ENCODE measurements at regions not wholly inside any gene's neighbourhood (a gene's known extent, or its start where the extent isn't known, plus 50 kb on each side); places are given as distances from the start of the nearest gene placed in this dataset.

- Histone ChIP-seq H3K36me3 (ENCODE audit: control insufficient read depth, insufficient read depth, low read length) (no peaks in the 10 kb centered on the region), H2BK5ac (ENCODE audit: low read length) (no peak overlapping the region), H3K18ac (ENCODE audit: low read length) (no peak overlapping the region), H3K23ac (ENCODE audit: low read length) (no peak overlapping the region), H4K5ac (ENCODE audit: low read length) (no peak overlapping the region), H3K4me3 (ENCODE audit: low read length) (no peak overlapping the region), H2AK5ac (ENCODE audit: low read length) (no peak overlapping the region), H3K27me3 (ENCODE audit: insufficient read depth, low read length, poor library complexity) (no peaks in the 10 kb centered on the region), H3K79me2 (ENCODE audit: control insufficient read depth, insufficient read depth, low read length) (no peaks in the 10 kb centered on the region), H3K56ac (ENCODE audit: low read length) (no peak overlapping the region), H2BK15ac (replicated peaks; ENCODE audit: low read depth) (no peak overlapping the region), H3K79me1 (ENCODE audit: low read length) (no peaks in the 10 kb centered on the region), H3K4ac (ENCODE audit: low read depth, low read length) (no peak overlapping the region), H3K9ac (ENCODE audit: low read length) (no peak overlapping the region), H3K27ac (ENCODE audit: low read depth, low read length) (no peak overlapping the region), H3K4me1 (ENCODE audit: control insufficient read depth, low read depth, low read length) (no peaks in the 10 kb centered on the region), H3K4me2 (ENCODE audit: low read length) (no peak overlapping the region), H4K8ac (ENCODE audit: low read depth, low read length) (no peak overlapping the region), H2BK120ac (ENCODE audit: low read depth, low read length) (no peak overlapping the region)
- no peak for DNase-seq
- no CpG with 5 or more reads among the region's 12 CpGs for WGBS (ENCODE audit: extremely low coverage, insufficient coverage, low lambda C conversion rate)
These were observed 152.9 kb downstream of the SPP2 start for GRCh38 chr2:234203135-234203984.

- Histone ChIP-seq H3K27me3 (ENCODE audit: insufficient read depth, low read length, poor library complexity) (no peaks in the 10 kb centered on the region), H3K4me2 (ENCODE audit: low read length) (no peak overlapping the region), H3K4me1 (ENCODE audit: control insufficient read depth, low read depth, low read length) (no peaks in the 10 kb centered on the region), H2BK5ac (ENCODE audit: low read length) (no peak overlapping the region), H2BK15ac (replicated peaks; ENCODE audit: low read depth) (no peak overlapping the region), H2BK120ac (ENCODE audit: low read depth, low read length) (no peak overlapping the region), H3K9ac (ENCODE audit: low read length) (no peak overlapping the region), H4K5ac (ENCODE audit: low read length) (no peak overlapping the region), H2AK5ac (ENCODE audit: low read length) (no peak overlapping the region), H3K79me2 (ENCODE audit: control insufficient read depth, insufficient read depth, low read length) (no peaks in the 10 kb centered on the region), H3K4ac (ENCODE audit: low read depth, low read length) (no peak overlapping the region), H3K23ac (ENCODE audit: low read length) (no peak overlapping the region), H3K36me3 (ENCODE audit: control insufficient read depth, insufficient read depth, low read length) (no peaks in the 10 kb centered on the region), H3K79me1 (ENCODE audit: low read length) (no peaks in the 10 kb centered on the region), H4K8ac (ENCODE audit: low read depth, low read length) (no peak overlapping the region), H3K56ac (ENCODE audit: low read length) (no peak overlapping the region), H3K18ac (ENCODE audit: low read length) (no peak overlapping the region), H3K27ac (ENCODE audit: low read depth, low read length) (no peak overlapping the region), H3K4me3 (ENCODE audit: low read length) (no peak overlapping the region)
- DNase-seq, result no peak
- no CpG with 5 or more reads among the region's 2 CpGs for WGBS (ENCODE audit: extremely low coverage, insufficient coverage, low lambda C conversion rate)
These were observed 152.1 kb downstream of the SPP2 start for GRCh38 chr2:234202601-234203000.

GRCh38 chr2:234199996-234200395 is 149.5 kb downstream of the SPP2 start:
- H3K79me1 ChIP-seq (ENCODE audit: low read length), result no peaks in the 10 kb centered on the region
- no peak overlapping the region for H4K8ac ChIP-seq (ENCODE audit: low read depth, low read length)
- H3K4ac ChIP-seq (ENCODE audit: low read depth, low read length), result no peak overlapping the region
- no peak overlapping the region for H3K27ac ChIP-seq (ENCODE audit: low read depth, low read length)
- no peak overlapping the region for H4K5ac ChIP-seq (ENCODE audit: low read length)
- no peaks in the 10 kb centered on the region for H3K79me2 ChIP-seq (ENCODE audit: control insufficient read depth, insufficient read depth, low read length)
- no peak overlapping the region for H2BK5ac ChIP-seq (ENCODE audit: low read length)
- no peak overlapping the region for H3K4me3 ChIP-seq (ENCODE audit: low read length)
- H3K56ac ChIP-seq (ENCODE audit: low read length), result no peak overlapping the region
- H3K27me3 ChIP-seq (ENCODE audit: insufficient read depth, low read length, poor library complexity), result no peaks in the 10 kb centered on the region
- H2BK120ac ChIP-seq (ENCODE audit: low read depth, low read length), result no peak overlapping the region
- no peak overlapping the region for H2AK5ac ChIP-seq (ENCODE audit: low read length)
- H3K4me2 ChIP-seq (ENCODE audit: low read length), result no peak overlapping the region
- H3K9ac ChIP-seq (ENCODE audit: low read length), result no peak overlapping the region
- no peak for DNase-seq
- WGBS (ENCODE audit: extremely low coverage, insufficient coverage, low lambda C conversion rate), result no CpG with 5 or more reads among the region's 3 CpGs
- no peaks in the 10 kb centered on the region for H3K4me1 ChIP-seq (ENCODE audit: control insufficient read depth, low read depth, low read length)
- H3K23ac ChIP-seq (ENCODE audit: low read length), result no peak overlapping the region
- H2BK15ac ChIP-seq (replicated peaks; ENCODE audit: low read depth), result no peak overlapping the region
- H3K18ac ChIP-seq (ENCODE audit: low read length), result no peak overlapping the region
- H3K36me3 ChIP-seq (ENCODE audit: control insufficient read depth, insufficient read depth, low read length), result no peaks in the 10 kb centered on the region

- Histone ChIP-seq H2BK5ac (ENCODE audit: low read length) (no peak overlapping the region), H3K4me1 (ENCODE audit: control insufficient read depth, low read depth, low read length) (no peaks in the 10 kb centered on the region), H3K27me3 (ENCODE audit: insufficient read depth, low read length, poor library complexity) (no peaks in the 10 kb centered on the region), H3K79me1 (ENCODE audit: low read length) (no peaks in the 10 kb centered on the region), H3K56ac (ENCODE audit: low read length) (no peak overlapping the region), H3K9ac (ENCODE audit: low read length) (no peak overlapping the region), H3K79me2 (ENCODE audit: control insufficient read depth, insufficient read depth, low read length) (no peaks in the 10 kb centered on the region), H4K5ac (ENCODE audit: low read length) (no peak overlapping the region), H3K4me3 (ENCODE audit: low read length) (no peak overlapping the region), H2BK15ac (replicated peaks; ENCODE audit: low read depth) (no peak overlapping the region), H3K4ac (ENCODE audit: low read depth, low read length) (no peak overlapping the region), H4K8ac (ENCODE audit: low read depth, low read length) (no peak overlapping the region), H3K23ac (ENCODE audit: low read length) (no peak overlapping the region), H3K36me3 (ENCODE audit: control insufficient read depth, insufficient read depth, low read length) (no peaks in the 10 kb centered on the region), H2AK5ac (ENCODE audit: low read length) (no peak overlapping the region), H3K27ac (ENCODE audit: low read depth, low read length) (no peak overlapping the region), H2BK120ac (ENCODE audit: low read depth, low read length) (no peak overlapping the region), H3K4me2 (ENCODE audit: low read length) (no peak overlapping the region), H3K18ac (ENCODE audit: low read length) (no peak overlapping the region)
- WGBS (ENCODE audit: extremely low coverage, insufficient coverage, low lambda C conversion rate), result no CpG with 5 or more reads among the region's 4 CpGs
- no peak for DNase-seq
These were observed 148.5 kb downstream of the SPP2 start for GRCh38 chr2:234198976-234199375.

GRCh38 chr2:234195516-234195915 is 145.0 kb downstream of the SPP2 start:
- Histone ChIP-seq H3K4me3 (ENCODE audit: low read length) (no peak overlapping the region), H3K4me1 (ENCODE audit: control insufficient read depth, low read depth, low read length) (no peaks in the 10 kb centered on the region), H3K18ac (ENCODE audit: low read length) (no peak overlapping the region), H3K79me2 (ENCODE audit: control insufficient read depth, insufficient read depth, low read length) (no peaks in the 10 kb centered on the region), H3K56ac (ENCODE audit: low read length) (no peak overlapping the region), H2BK5ac (ENCODE audit: low read length) (no peak overlapping the region), H3K9ac (ENCODE audit: low read length) (no peak overlapping the region), H3K27ac (ENCODE audit: low read depth, low read length) (no peak overlapping the region), H3K4ac (ENCODE audit: low read depth, low read length) (no peak overlapping the region), H3K36me3 (ENCODE audit: control insufficient read depth, insufficient read depth, low read length) (no peaks in the 10 kb centered on the region), H3K27me3 (ENCODE audit: insufficient read depth, low read length, poor library complexity) (no peaks in the 10 kb centered on the region), H2AK5ac (ENCODE audit: low read length) (no peak overlapping the region), H3K23ac (ENCODE audit: low read length) (no peak overlapping the region), H2BK15ac (replicated peaks; ENCODE audit: low read depth) (no peak overlapping the region), H3K79me1 (ENCODE audit: low read length) (no peaks in the 10 kb centered on the region), H2BK120ac (ENCODE audit: low read depth, low read length) (no peak overlapping the region), H4K8ac (ENCODE audit: low read depth, low read length) (no peak overlapping the region), H3K4me2 (ENCODE audit: low read length) (no peak overlapping the region), H4K5ac (ENCODE audit: low read length) (no peak overlapping the region)
- no CpG with 5 or more reads among the region's 2 CpGs for WGBS (ENCODE audit: extremely low coverage, insufficient coverage, low lambda C conversion rate)
- no peak for DNase-seq

All from mesendoderm (in vitro differentiated cells).